ENCODE measurements at regions not wholly inside any gene's neighbourhood (a gene's known extent, or its start where the extent isn't known, plus 50 kb on each side); places are given as distances from the start of the nearest gene placed in this dataset.

DNA sequence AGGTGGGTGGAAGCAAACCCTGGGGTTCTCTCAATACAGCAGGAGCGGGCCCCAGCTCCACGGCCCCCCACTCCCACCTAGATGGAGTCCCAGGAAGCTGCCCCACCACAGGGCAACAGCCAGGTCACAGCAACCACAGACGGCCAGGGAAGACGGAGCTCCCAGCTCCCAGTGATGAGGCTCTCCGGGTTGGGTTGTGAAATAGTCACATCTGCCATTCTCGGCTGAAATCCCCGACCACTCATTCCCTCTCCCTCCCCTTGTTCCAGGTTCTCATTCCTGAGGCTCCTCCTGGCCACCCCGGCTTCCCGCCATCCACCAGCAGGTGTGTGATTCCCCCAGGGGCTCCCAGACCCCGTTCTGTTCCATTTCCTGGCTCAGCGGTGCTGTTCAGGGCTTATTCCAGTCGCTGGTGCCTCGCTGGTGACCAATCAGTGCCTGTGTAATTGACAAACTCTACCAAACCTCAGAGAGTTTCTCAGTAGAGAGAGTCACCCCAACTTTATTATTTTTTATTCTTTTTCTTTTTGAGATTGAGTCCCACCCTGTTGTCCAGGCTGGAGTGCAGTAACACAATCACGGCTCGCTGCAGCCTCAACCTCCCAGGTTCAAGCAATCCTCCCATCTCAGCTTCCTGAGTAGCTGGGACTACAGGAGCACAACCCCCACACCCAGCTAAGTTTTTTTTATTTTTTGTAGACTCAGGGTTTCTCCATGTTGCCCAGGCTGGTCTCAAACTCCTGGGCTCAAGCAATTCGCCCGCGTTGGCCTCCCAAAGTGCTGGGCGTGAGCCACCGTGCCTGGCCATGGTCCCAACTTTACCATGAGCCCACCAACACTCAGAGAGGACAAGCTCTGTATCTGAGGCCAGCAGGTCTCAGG is 63.2 kb downstream of the SHANK2 start:
- H3K9me3 ChIP-seq (replicated peaks) = no peaks in the 10 kb centered on the region
- no peaks in the 10 kb centered on the region for H3K36me3 ChIP-seq
- no peaks in the 10 kb centered on the region; the same call in 1 of the 2 replicates for H3K27me3 ChIP-seq
- H3K4me1 ChIP-seq = no peaks in the 10 kb centered on the region
- no peak for DNase-seq
- no peak overlapping the region for H3K27ac ChIP-seq
- H3K4me3 ChIP-seq = no peak overlapping the region

DNA sequence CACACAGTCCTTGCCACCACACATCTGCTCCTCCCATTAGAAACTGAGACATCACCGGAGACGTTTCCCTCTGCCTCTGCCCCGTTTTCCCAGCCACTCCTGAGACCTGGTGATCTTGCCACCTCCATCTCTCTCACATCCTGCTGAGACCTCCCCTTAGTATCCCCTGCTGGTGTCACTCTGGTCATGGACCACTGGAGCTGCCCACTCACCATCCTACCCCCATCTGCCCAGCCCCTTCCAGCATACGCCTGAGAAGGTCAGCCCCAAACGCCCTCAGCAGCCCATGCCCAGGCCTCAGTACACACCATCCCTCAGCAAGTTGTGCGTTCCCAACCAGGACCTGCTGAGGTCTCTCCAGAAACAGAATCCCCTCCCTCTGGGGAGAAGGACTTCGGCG is 64.3 kb downstream of the SHANK2 start:
- no peaks in the 10 kb centered on the region for H3K9me3 ChIP-seq (replicated peaks)
- no peaks in the 10 kb centered on the region; the same call in 1 of the 2 replicates for H3K27me3 ChIP-seq
- H3K36me3 ChIP-seq = no peaks in the 10 kb centered on the region
- no peak for DNase-seq
- H3K4me1 ChIP-seq = no peaks in the 10 kb centered on the region
- no peak overlapping the region for H3K27ac ChIP-seq
- H3K4me3 ChIP-seq = no peak overlapping the region

- no peaks in the 10 kb centered on the region for H3K9me3 ChIP-seq (replicated peaks)
- no peak overlapping the region for H3K27ac ChIP-seq
- no peaks in the 10 kb centered on the region; the same call in 1 of the 2 replicates for H3K27me3 ChIP-seq
- H3K4me3 ChIP-seq = no peak overlapping the region
- no peak for DNase-seq
- H3K4me1 ChIP-seq = no peaks in the 10 kb centered on the region
- no peaks in the 10 kb centered on the region for H3K36me3 ChIP-seq
These were observed 65.6 kb downstream of the SHANK2 start for GRCh38 chr11:71186806-71187205.

DNA sequence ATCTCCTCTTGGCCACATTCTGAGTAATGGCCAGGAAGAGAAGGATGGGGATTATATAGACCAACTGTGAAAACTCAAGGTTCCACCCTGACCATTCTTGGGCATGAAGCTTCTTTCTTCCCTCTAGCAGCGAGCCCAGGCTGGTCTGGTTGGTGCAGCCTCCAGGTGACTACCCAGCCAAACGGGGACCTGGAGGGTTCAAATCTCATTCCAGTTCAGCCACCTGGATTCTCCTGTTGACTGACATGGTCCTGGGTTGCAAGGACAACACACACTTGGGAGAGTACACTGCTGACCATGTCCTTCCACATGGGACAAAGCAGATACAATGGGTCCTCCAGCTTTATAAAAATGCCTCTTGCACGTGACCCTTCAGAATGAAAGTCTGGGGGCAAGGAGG is 67.0 kb downstream of the SHANK2 start:
- H3K27ac ChIP-seq = no peak overlapping the region
- H3K4me1 ChIP-seq = no peaks in the 10 kb centered on the region
- no peaks in the 10 kb centered on the region; the same call in 1 of the 2 replicates for H3K27me3 ChIP-seq
- DNase-seq = no peak
- H3K9me3 ChIP-seq (replicated peaks) = no peaks in the 10 kb centered on the region
- H3K4me3 ChIP-seq = no peak overlapping the region
- no peaks in the 10 kb centered on the region for H3K36me3 ChIP-seq

DNA sequence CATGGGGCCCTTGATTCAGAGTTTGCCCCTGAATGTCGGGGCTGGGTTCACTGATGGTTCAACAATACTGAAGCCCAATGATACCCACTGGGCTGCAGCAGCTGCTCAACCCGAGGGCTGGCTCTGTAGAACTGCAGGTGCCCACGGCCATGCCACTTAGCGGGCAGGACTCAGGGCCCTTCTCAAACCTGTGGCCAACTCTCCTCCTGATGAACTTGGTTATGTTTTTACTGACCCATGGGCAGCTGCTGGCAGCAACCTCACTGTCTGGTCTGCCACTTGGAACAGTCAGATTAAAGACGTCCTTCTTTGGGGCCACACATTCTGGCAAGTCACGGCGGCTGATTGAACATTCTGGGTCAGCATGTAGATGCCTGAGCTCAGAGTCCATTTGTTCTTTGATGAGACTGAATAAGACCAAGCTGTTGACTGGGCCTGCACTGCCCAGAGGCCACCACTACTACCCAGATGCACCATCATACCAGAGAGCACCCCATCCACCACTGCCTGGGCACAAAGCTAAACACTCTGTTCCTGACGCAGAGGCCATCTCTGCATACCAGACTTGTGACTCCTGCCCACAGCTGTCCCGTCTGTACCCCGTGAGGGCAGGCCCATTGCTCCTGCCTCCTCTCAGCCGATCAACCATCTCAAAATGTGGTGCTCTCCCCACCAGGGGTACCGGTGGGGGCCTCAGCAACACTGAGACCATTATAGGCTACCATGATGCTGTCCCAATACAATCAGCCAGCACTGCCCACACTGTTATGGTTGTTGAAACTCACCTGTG is 67.8 kb downstream of the SHANK2 start:
- no peak overlapping the region for H3K27ac ChIP-seq
- H3K36me3 ChIP-seq = no peaks in the 10 kb centered on the region
- no peaks in the 10 kb centered on the region; the same call in 1 of the 2 replicates for H3K27me3 ChIP-seq
- no peaks in the 10 kb centered on the region for H3K4me1 ChIP-seq
- no peaks in the 10 kb centered on the region for H3K9me3 ChIP-seq (replicated peaks)
- H3K4me3 ChIP-seq = no peak overlapping the region
- DNase-seq = no peak

DNA sequence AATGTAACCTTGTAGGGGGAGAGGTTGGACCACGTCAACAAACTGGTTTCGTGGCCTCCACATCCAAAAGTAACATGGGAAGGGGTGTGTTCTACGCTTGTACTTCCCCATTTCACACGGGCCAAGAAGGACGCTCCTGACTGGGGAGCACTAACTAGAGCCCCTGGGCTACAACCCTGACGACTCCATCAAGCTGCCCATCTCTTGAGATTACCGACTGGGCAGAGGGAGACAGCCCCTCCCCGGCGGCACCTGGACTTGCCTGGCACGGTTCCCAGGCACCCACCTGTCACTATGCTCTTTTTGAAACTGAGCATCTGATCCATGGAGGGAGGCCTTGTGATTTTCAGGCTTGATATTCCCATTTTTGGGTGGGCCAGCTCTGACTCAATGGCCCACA is 68.5 kb downstream of the SHANK2 start:
- H3K4me1 ChIP-seq = no peaks in the 10 kb centered on the region
- no peak for DNase-seq
- no peaks in the 10 kb centered on the region for H3K27me3 ChIP-seq

DNA sequence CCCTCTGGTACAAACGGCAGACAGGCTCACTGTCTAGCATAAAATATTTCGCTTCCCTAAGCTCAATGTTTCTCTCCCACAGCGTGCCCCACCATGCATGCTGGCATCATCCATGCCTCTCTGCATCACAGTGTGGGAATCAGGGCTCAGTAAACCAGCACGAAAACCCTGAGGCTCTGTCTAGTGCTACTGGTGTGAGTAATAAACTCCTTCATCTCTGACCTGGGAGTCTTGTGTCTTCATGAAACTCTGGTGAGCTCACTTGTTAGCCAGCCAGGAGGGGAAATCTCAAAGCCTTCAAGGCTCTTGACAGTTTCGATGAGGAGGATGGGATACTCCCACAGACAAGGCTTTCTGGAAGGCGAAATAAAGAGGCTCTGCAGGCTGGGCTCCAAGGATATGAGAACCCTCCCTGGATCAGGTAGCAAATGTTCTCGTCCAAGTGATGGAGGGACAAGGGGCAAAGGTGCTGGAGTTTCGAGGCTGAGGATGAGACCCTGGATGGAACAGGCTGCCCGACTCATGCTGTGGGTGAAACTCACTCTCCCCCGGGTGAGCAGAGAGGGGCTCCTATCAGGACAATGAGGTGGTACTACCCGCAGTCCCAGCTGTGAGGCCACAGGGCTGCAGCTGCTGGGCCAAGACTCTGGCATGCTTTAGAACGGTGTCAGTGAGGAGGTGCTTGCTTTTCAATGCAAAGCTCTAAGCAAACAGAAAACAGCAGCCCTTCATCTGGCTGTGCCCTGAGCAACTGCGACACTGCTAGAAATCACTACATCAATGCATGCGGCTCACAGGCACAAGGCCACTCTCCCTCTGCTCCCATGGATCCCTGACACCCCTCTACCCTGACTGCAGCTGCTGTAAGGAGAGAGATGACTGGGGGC is 69.3 kb downstream of the SHANK2 start:
- no peaks in the 10 kb centered on the region for H3K27me3 ChIP-seq
- H3K4me3 ChIP-seq = no peak overlapping the region

More for the DNA sequence above, 68.5 kb downstream of the SHANK2 start:
- no peak overlapping the region for H3K27ac ChIP-seq
- no peak overlapping the region for H3K4me3 ChIP-seq
- no peaks in the 10 kb centered on the region for H3K9me3 ChIP-seq (replicated peaks)
- H3K36me3 ChIP-seq = no peaks in the 10 kb centered on the region

DNA sequence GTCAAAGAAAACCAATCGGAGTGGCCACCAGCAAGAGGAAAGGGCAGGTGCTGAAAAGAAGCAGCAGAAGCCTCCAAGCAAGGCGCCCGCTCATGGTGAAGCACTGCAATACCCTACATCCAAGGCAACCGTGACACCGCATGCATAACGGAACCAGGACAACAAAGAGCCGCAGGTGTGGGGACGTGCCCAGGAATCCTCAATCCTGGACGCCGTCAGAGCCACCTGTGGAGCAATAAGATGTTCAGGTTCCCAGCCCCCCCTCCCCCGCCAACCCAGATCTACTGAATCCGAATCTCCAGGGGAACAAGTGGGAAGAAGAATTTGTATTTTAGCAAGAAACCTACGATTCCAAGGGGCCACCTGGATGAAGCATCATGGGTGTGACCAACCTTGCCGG is 70.8 kb downstream of the SHANK2 start:
- Histone ChIP-seq H3K27me3 (no peaks in the 10 kb centered on the region), H3K36me3 (no peaks in the 10 kb centered on the region), H3K27ac (no peak overlapping the region), H3K4me3 (no peak overlapping the region), H3K4me1 (no peaks in the 10 kb centered on the region), H3K9me3 (replicated peaks) (no peaks in the 10 kb centered on the region)
- DNase-seq = no peak

More for the DNA sequence above, 69.3 kb downstream of the SHANK2 start:
- Histone ChIP-seq H3K4me1 (no peaks in the 10 kb centered on the region), H3K36me3 (no peaks in the 10 kb centered on the region), H3K9me3 (replicated peaks) (no peaks in the 10 kb centered on the region), H3K27ac (no peak overlapping the region)
- peak in 1 of 2 experiments; percentile 29 for DNase-seq

- no peak overlapping the region for H3K4me3 ChIP-seq
- H3K36me3 ChIP-seq = no peaks in the 10 kb centered on the region
- no peaks in the 10 kb centered on the region for H3K9me3 ChIP-seq (replicated peaks)
- H3K4me1 ChIP-seq = no peaks in the 10 kb centered on the region
- no peak for DNase-seq
- H3K27ac ChIP-seq = no peak overlapping the region
- no peaks in the 10 kb centered on the region for H3K27me3 ChIP-seq
These were observed 71.5 kb downstream of the SHANK2 start for GRCh38 chr11:71180694-71181470.

GRCh38 chr11:71179877-71180605 is 72.3 kb downstream of the SHANK2 start:
- H3K4me3 ChIP-seq = no peak overlapping the region
- no peak for DNase-seq
- H3K27me3 ChIP-seq = no peaks in the 10 kb centered on the region
- H3K9me3 ChIP-seq (replicated peaks) = no peaks in the 10 kb centered on the region
- H3K27ac ChIP-seq = no peak overlapping the region
- H3K4me1 ChIP-seq = no peaks in the 10 kb centered on the region
- H3K36me3 ChIP-seq = no peaks in the 10 kb centered on the region

- no peaks in the 10 kb centered on the region for H3K36me3 ChIP-seq
- DNase-seq = no peak
- no peaks in the 10 kb centered on the region for H3K9me3 ChIP-seq (replicated peaks)
These were observed 74.3 kb downstream of the SHANK2 start for GRCh38 chr11:71178076-71178475.

GRCh38 chr11:71176812-71177211 is 75.6 kb downstream of the SHANK2 start:
- no peak overlapping the region for H3K27ac ChIP-seq
- H3K4me1 ChIP-seq = no peaks in the 10 kb centered on the region
- no peaks in the 10 kb centered on the region for H3K36me3 ChIP-seq
- no peaks in the 10 kb centered on the region for H3K9me3 ChIP-seq (replicated peaks)
- DNase-seq = no peak
- no peak overlapping the region for H3K4me3 ChIP-seq
- no peaks in the 10 kb centered on the region for H3K27me3 ChIP-seq

More at GRCh38 chr11:71178076-71178475, 74.3 kb downstream of the SHANK2 start:
- Histone ChIP-seq H3K27me3 (no peaks in the 10 kb centered on the region), H3K27ac (no peak overlapping the region), H3K4me3 (no peak overlapping the region), H3K4me1 (no peaks in the 10 kb centered on the region)

DNA sequence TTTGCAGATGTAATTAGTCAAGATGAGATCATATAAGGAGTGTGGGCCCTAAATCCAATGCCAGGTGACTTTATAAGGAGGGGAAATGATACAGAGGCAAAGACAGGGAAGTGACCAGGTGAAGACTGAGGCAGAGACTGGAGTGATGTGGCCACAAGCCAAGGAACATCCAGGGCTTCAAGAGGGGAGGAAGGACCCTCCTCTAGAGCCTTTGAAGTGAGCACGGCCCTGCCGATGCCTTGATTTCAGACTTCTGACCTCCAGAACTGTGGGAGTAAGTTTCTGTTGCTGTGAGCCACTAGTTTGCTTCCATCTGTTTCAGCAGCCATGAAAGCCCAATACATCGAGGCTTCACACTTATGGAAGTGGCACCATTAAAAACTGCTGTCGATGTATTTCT is 78.7 kb downstream of the SHANK2 start:
- no peak for DNase-seq
- Histone ChIP-seq H3K27me3 (no peaks in the 10 kb centered on the region), H3K36me3 (no peaks in the 10 kb centered on the region), H3K27ac (no peak overlapping the region), H3K9me3 (replicated peaks) (no peaks in the 10 kb centered on the region), H3K4me3 (no peak overlapping the region), H3K4me1 (no peaks in the 10 kb centered on the region)

Measured in SJCRH30 (cell line).